ENCODE measurements at regions not wholly inside any gene's neighbourhood (a gene's known extent, or its start where the extent isn't known, plus 50 kb on each side); places are given as distances from the start of the nearest gene placed in this dataset.

DNA sequence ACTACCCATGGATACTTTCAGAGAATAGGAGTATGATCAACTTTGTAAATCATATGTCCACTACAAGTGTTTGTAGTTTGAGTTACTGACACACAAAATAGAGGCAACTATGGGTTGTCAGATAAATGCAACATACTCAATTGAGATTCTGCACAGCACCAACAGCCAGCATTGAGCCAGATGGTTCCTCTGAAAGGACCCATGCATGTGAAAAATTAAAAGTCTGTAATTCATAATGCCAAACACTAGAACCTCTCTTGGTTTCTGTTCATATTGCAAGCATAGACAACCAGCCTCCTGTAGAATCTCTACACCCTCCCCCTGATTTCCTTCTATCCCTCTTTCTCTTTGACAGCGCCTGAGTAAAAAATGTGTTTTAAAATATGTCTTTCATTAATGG lies 831.0 kb downstream of the C12orf50 start:
- TF ChIP-seq CTCF (IDR thresholded peaks at IDR 0.05; ENCODE audit: extremely low read depth in 1 of 2, insufficient read depth in 1 of 2, low read depth in 1 of 2, low read length in 2 of 2) (no peak), POLR2A (IDR thresholded peaks at IDR 0.05; ENCODE audit: low read depth, low read length) (no peak), EZH2 (IDR thresholded peaks at IDR 0.05; ENCODE audit: borderline replicate concordance, low read depth, low read length, severe bottlenecking) (no peak), MAX (IDR thresholded peaks at IDR 0.05; ENCODE audit: insufficient read depth, insufficient read length) (no peak), POLR2AphosphoS5 (IDR thresholded peaks at IDR 0.05; ENCODE audit: insufficient read depth, low read depth, low read length) (no peak), MYC (IDR thresholded peaks at IDR 0.05; ENCODE audit: low read depth, low read length) (no peak), GATA2 (IDR thresholded peaks at IDR 0.05; ENCODE audit: insufficient read depth, insufficient read length, low read depth, low read length) (no peak), FOS (IDR thresholded peaks at IDR 0.05; ENCODE audit: borderline replicate concordance, insufficient read depth, low read length) (no peak)

Data from endothelial cell of umbilical vein (primary cell).